Activated CD8-positive, alpha-beta memory T cell treated with anti-CD3 and anti-CD28 coated beads for 48 hours (primary cell): ENCODE measurements at regions not wholly inside any gene's neighbourhood (a gene's known extent, or its start where the extent isn't known, plus 50 kb on each side); places are given as distances from the start of the nearest gene placed in this dataset.

ENCODE experiments used
- DNase-seq, 3 experiments: peaks; one replicate each; pipeline ENCODE4 v3.0.0-alpha.2; 2020; ENCODE audit warnings: low read depth in 2 of 3, low spot score in 2 of 3

DNA sequence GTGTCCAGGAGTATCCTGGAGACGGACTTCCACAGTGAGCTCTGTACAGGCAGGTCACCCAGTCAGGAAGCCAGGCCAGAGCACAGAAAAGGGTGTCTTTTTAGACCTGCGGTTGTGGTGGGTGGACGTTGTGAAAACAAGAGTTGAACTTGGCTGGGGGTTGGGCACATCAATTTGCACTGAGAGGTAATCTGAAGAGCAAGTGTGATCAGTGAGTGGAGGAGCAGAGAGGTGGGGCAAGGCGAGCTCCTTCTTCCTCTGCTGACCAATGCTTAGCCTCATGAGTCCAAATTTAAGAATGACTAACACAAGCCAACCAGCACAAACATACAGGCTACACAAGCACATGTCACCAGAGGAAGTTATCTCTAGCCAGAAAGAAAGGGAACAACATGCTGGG lies 310.8 kb downstream of the TCERG1L start:
- DNase-seq, result no peak

DNA sequence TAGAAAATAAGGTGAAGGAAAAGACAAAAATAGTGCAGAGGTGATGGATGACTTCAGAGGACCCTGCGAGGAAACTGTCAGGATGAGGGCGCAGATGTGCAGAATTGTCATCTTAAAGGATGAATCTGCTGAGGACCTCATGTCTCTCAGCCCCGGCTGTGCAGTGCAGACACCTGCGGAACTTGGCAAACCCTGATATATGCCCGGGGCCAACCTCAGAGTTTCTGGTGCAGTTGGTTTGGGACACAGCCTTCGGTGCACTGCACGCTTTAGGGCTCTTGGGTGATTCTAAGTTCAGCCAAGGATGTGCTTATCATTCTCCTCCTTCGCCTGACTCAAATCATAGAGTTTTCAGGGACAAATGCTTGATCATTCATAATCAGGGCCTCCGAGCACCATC lies 310.1 kb downstream of the TCERG1L start:
- DNase-seq, result no peak

DNA sequence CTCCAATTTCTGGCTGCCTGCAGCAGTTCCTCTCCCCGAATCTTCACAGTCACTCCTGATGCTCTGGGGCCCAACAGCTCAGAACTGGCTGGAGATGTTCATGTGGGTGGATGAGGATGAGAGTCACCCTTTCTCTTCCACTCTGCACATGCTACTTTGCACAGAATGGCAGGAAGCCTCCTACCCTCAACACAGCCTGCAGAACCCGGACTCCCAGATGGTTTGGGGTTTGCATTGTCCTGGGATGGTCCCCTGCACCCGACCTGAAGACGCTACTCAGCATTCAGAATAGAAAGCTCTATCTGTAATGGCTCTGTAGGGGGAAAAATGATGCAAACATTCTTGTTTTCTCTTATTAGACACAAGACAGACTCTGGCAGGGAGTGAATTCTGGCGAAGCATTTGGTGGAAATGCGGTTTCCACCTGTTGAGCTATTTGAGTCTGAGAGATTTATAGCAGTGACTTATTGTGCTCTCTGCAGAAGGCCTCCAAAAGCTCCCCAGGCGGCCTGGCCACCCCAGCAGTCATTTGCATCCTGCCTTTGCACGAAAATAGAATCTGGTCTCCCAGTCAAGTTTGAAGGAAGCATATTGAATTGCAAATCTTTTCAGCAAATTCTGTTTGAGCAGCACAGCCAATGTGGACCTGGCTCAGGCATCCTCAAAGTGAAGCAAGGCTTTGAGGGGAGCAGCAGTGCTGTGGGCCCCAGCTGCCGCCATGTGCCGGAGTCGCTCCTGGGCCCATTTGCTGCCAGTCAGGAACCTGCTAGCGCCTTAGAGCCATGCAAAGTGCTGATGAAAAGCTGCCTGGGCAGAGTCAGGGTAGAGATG lies 309.3 kb downstream of the TCERG1L start:
- DNase-seq, result no peak

DNA sequence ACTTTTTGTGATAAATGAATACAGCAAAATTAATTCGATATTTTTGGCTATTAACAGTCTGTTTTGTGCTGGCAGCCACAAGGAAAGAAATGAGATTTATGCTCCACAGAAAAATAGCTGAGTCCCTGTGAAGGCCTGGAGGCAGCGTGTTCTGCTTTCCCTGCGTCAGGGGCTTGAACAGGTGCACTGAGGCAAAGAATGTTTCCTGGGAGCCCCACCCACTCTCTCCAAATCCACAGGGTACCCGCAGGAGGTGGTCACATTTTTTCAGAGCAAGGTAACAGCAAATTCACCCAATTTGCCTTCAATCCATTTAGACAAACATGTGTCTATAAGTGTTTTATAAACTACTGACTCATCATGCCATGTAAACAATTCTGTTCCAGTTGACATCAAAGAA lies 308.1 kb downstream of the TCERG1L start:
- no peak for DNase-seq

DNA sequence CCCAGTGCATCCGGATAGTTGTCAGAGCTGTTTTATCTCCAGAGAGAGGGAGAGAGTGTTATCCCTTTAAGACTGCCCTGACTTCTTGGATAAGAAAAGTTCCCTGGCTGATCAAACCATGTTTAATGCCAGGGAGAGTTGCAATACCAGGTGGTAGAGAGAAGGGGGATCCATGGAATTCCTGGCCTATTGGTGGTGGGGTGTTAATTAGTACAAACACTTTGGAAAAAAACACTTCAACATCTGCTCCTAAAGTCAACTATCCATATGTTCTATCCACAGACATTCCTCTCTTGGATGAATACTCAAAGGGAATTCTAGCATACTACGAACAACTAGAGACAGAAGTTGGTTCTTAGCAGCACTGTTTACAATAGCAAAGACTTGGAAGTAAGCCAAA lies 307.2 kb downstream of the TCERG1L start:
- DNase-seq, result no peak

DNA sequence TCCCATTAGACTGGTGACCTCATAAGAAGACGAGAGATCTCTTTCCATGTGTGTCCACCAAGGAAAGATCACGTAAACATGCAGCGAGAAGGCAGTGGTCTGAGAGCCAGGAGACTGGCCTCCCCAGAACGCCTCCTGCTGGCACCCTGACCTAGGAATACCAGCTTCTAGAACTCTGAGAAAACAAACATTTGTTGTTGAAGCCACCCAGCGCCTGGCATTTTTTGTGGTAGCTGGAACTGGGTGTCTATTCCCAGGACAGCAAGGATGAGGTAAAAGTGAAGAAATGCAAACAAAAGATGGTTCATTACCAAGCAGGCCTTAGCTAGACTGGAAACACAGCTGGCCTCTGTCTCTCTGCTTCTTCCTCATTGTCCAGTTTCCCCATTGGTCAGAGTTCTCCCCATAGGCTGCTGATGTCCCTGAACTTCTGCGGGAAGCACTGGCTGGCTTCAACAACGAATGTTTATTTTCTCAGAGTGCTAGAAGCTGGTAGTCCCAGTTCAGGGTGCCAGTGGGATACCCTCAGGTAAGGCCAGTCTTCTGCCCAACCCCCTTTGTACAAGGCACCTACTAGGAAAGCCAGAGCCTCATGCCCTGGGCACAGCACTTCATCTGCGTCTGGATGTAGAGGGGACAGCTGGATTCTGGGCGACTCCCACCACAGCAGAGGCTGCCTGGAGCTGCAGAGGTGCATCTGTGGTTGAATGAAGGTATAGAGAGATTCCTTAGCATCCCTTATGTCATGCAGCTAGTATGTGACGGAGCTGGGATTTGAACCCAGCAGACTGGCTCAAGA lies 304.9 kb downstream of the TCERG1L start:
- no peak for DNase-seq

DNA sequence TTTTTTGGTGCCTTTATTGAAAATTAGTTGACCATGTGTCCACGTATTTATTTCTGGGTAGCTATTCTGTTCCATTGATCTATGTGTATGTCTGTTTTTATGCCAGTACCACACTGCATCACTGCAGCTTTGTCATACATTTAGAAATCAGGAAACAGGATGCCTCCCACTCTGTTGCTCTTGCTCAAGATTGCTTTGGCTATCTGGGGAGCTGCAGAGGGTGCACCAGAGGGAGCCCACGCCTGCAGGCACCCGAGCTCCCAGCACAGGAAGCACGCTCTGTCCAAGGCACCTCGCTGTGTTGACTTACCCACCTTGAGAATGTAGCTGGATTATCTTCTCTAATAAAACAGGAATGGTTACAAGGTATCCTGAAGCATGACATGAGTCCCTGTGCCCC lies 301.7 kb downstream of the TCERG1L start:
- no peak for DNase-seq

DNA sequence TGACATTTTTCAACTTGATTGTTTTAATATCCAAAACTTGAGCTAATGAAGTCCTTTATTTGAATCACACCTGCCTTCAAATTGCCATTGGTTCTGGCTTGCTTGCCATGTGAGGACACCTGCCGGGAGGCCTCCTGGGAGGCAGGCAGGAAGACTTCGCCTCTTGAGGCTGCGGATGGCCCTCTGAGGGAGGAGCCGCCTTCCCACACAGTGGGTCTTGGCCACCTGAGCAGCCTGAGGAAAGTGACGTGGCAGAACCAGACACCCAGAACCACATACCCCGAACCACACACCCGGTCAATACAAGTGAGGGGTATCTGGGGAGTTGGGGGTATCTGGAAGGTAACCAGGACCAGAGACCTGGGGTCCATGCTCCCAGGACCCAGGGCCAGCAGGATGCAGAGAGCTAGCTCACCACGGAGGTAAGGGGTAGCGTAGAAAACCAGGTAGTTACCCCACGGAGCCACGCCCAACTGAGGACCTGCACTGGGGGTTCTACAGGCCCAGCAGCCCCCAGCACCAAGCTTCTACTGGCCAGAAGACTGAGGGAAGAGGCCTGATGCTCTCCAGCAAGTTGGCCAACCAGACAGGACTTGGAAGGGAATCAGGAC lies 300.5 kb downstream of the TCERG1L start:
- DNase-seq, result no peak

DNA sequence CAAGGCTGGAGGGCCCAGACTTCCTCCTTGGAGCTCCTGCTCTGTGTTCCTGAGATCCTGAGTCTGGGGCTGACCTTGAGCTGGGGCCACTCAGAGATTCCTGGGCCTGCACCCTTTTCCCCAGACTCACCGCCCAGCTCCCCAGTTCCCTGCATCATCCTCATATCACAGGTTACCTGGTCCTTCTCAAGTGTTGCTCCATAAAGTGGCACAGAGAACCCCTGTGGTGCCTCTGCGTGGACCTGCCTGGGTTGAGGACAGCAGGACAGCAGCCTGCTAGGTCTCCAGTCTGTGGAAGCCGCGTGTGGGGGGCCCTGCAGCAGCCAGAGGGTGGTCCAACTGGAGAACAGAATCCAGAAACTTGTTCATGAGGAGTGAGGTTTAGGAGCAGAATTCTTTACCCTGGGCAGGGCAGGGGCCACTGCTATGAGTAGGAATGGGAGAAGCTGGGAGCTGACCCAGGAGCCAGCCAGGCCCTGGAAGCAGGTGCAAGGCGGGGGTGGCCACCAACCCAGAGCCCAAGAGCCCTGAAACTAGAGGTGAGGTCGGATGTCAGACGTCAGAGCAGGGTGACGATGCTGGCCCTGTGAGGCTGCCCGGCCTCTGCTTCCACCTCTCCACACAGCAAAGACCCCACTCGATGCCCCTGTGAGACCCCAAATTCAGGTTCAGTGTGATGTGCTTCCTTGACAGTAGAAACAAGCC lies 299.4 kb downstream of the TCERG1L start:
- no peak for DNase-seq

DNA sequence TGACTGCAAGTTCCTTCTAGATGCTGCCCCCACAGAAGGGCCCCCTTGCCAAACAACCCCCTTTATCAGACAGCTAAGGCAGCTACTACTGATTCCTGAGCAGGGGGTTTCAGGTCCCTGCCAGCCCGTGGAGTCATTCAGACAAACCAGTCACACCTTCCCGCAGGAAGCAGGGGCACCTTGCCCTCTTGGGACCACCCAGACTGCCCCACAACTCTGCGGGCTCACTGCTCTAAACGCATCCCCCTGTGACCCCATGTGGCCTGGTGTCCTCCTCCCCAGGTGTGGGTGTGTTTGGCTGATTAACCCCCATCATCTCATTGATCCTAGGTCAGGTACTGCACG lies 298.9 kb downstream of the TCERG1L start:
- no peak for DNase-seq

DNA sequence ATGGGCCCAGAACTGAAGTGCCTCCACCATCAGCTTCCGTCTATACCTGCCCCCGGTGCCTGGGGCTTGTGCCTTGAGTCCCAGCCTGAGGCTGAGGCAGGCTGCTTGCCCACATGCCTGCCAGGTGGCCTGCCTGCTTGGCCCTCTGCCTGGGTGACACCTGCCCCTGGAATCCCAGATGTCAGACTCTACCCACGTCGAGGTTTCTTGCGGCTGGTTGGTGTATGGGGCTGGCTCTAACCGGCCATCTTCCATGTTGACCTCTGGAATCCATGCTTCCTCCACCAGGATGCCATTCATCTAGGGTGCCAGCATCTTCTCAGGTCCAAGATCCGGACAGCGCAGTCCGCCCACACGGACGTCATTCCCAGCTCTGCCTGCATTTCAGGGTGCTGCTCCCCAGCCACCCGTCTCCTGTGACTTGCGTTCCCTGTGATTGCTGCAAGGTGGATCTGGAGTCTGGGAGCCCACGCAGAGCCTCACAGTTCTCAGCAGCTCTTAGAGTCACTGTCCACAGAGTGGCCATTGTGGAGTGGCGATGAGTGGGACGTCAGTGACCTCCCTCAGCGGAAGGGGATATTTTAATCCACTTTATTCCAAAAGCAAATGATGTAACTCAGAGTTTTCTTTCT lies 298.1 kb downstream of the TCERG1L start:
- no peak for DNase-seq

DNA sequence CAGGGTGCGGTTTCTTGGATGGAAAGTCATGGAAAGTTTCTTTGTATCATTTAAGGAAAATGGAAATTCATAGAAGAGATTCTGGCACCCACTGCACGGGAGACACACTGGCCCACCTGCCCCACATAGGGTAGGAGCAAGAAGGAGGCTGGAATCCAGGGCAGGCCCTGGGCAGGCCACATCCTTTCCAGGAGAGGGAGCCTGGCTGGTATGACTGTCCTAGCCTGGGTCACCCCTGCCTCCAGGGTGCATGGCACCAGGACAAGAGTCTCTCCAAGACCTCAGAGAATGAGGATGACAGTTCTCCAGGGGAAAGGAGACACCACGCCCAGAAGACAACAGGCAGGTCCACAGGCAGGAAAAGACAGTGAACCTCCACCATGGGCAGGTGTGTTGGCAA lies 297.2 kb downstream of the TCERG1L start:
- no peak for DNase-seq

DNA sequence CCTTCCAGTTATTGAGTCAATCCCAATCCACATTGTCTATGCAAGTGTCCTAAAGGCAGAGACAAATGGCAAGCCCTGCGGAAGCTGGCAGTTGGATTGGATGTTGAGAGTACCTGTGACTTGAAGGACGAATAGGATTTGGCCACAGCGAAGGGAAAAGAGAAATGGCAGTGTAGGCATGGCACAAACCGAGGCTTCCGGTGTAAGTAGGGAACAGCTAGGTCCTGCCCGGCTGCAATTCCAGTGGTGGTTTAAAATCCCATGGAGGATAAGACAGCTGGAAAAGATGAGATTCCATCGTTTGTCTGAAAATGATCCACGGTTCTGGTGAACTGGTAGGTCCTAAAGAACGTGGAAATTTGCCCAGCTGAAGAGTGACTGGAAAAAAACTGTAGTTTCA lies 296.2 kb downstream of the TCERG1L start:
- no peak for DNase-seq

DNA sequence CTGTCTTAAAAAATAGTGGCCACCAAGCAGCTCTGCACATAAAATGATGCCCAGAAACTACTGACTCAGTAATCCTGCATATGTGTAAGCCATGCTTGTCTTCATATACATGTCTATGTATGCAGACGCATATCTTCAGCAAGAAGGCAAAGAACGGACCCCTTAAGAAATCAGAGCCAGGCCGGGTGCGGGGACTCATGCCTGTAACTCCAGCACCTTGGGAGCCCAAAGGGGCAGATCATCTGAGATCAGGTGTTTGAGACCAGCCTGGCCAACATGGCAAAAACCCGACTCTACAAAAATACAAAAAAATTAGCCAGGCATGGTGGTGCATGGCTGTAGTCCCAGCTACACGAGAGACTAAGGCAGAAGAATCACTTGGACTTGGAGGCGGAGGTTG lies 295.0 kb downstream of the TCERG1L start:
- no peak for DNase-seq

DNA sequence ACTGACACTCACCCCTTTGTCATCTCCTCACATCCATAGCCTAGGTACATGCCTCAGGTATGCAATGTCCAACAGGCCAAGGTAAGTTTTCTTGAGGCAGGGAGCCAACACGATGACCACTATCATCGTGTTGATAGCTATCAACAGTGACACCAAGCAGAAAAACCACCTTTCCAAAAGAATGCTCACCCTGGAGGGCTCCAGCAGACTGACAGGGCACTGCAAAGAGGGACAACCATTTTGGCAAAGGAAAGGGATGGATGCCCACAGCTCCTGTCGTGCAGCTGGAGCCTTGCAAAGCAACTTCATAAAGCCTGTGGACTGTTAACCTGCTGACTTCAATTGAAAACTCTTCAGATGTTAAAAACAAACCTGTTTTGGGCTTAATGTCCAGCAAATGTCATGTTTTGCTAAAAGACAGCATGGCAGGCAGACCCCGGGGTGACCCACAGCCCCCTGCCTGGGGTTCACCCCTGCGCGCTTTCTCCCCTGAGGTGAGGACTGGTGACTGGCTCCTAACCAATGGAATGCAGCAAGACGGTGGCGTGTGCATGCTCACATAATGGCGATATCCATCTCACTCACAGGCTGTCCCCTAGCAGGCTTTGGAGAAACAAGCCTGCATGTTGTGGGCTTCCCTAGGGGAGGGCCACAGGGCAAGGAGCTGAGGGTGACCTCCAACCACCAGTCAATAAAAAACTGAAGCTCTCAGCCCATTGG lies 293.8 kb downstream of the TCERG1L start:
- no peak for DNase-seq

DNA sequence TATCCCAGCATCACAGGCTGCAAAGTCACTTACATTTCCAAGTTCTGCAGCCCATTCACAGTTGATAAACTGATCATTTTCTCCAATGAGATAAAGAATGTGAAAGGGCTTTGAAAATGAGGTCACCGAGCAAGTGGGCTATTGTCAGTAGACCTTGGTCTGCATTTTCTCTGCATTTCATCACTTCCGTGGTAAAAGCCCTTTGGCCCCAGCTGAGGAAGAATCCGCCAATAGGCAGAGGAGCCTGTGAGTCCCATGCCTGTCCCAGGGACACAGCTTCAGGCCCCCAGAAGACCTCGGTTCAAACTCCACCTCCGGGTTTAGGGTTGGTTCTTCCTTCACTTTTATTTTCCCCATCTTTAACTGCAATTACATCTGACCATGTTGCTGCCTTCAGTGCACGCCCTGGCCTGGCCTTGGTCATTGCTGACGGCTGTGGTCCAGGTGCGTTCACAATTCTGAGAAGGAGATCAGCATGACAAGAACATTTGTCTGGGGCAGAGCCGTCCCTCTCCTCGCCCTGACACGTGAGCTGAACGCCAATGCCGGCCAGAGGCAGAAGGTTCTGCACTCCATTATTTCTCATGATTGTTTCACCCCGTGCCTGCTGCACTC lies 292.5 kb downstream of the TCERG1L start:
- no peak for DNase-seq

DNA sequence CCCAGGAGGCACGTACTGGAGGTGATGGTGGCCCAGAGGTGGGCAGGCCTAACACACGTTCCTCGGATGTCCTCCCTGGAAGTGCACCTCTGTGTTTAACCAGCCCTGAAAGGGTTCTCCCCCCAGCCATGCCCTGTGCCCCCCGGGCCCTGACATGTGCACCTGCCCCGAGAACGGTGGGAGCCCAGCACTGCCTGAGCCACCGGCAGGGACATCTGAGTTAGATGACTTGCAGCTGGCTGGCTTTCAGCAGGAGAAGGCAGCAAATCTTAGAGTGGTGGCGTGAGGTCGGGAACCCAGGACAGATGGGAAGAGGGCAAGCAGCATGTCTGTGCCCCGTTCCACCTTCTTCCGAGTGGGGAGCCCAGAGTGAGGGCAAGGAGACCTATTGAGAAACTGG lies 291.8 kb downstream of the TCERG1L start:
- DNase-seq, result no peak

DNA sequence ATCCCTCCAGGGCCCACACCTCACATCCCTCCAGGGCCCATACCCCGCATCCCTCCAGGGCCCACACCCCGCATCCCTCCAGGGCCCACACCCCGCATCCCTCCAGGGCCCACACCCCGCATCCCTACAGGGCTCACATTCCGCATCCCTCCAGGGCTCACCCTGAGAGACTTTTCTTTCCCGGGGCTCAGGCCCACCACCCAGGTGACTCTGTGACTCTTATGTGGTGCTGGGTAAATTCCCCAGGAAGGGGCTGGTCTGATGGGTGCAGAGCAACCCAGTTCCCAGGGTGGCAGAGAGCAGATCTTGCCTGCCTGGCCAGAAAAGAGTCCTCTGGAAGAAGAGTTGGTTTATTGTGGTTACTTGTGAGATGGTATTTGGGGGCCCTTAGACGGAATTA lies 290.7 kb downstream of the TCERG1L start:
- DNase-seq, result no peak

DNA sequence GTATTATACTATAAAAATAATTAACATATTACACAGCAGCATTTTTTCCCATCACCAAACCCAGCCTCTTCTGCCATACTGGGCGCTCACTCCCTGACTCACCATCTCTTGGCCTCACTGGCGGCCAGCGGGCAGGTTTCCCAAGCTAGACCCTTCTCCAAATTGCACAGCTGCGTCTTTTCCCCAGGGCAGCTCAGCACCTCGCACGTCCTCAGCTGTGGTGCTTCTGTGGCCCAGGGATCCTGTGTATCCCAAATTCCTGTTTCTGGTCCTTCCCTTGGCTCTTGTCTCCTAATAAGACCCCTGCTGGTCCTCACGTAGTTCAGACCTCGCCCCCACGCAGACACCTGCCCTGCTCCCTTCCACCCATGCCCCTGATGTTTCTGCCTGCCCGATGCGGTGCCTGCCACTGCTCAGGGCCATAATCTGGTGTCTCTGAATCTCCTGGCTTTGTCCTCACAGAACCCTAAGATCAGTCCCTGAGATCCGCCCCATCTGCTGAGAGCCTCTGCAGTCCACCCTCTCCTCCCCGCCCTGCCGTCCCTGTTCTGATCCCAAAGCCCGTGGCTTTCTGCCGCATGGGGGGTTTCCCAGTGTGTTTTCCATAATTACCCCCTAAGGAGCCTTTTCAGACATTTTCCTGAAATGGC lies 290.1 kb downstream of the TCERG1L start:
- no peak for DNase-seq

DNA sequence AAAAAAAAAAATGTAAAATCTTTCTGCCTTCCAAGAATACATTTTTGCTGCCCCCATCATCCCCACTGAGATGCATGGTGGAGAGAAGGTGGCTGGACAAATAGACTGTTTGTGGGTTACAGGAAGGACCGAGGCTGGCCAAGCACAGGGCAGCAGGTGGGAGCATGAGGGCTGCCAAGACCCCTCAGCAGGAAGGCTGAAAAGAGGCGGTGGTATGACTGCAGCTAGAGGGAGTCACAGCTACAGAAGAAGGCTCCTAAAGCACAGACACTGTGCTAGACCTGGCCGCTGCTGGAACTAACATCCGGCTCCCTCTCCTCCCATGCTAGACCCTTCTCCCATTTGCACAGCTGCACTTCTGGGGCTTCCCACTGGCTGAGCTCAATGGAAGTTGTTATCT lies 289.6 kb downstream of the TCERG1L start:
- DNase-seq, result no peak
